Endothelial cell of umbilical vein (primary cell): ENCODE measurements at regions not wholly inside any gene's neighbourhood (a gene's known extent, or its start where the extent isn't known, plus 50 kb on each side); places are given as distances from the start of the nearest gene placed in this dataset.
"Not testable (repeated sequence)": the region's sequence is repeated elsewhere in the genome, so short reads cannot be mapped to it uniquely, and the experiment has no call there.

ENCODE experiments used
- EZH2 ChIP-seq: IDR thresholded peaks from 2 replicates; pipeline ENCODE4 v1.6.1; 2012; ENCODE audit warnings: borderline replicate concordance, low read depth, mild to moderate bottlenecking, moderate library complexity, low read length, inconsistent platforms; ENCODE audit not compliant: severe bottlenecking
- MYC ChIP-seq: IDR thresholded peaks from one replicate; pipeline ENCODE4 v1.6.1; 2011; ENCODE audit warnings: mild to moderate bottlenecking, low read depth, low read length
- POLR2A ChIP-seq: IDR thresholded peaks from 2 replicates; pipeline ENCODE4 v1.6.1; 2012; ENCODE audit warnings: low read depth, mild to moderate bottlenecking, control low read depth, low read length
- TF ChIP-seq, protein P1 (sequence below), 2 donors: IDR thresholded peaks; 1 replicate in 1 of 2; 2 replicates in 1 of 2; pipeline ENCODE4 v1.5.1; 2011; ENCODE audit warnings: low read length in 2 of 2, mild to moderate bottlenecking in 2 of 2, moderate library complexity in 2 of 2, control low read depth in 1 of 2, inconsistent platforms in 1 of 2, low read depth in 1 of 2; ENCODE audit not compliant: insufficient read depth in 1 of 2; ENCODE audit errors: extremely low read depth in 1 of 2
- TF ChIP-seq, protein P2 (sequence below): IDR thresholded peaks from 2 replicates; pipeline ENCODE4 v1.6.1; 2011; ENCODE audit not compliant: insufficient read depth, insufficient read length

GRCh38 chr7:22028656-22029055 is 83.0 kb upstream of the CDCA7L start:
- TF ChIP-seq, protein P1, sequence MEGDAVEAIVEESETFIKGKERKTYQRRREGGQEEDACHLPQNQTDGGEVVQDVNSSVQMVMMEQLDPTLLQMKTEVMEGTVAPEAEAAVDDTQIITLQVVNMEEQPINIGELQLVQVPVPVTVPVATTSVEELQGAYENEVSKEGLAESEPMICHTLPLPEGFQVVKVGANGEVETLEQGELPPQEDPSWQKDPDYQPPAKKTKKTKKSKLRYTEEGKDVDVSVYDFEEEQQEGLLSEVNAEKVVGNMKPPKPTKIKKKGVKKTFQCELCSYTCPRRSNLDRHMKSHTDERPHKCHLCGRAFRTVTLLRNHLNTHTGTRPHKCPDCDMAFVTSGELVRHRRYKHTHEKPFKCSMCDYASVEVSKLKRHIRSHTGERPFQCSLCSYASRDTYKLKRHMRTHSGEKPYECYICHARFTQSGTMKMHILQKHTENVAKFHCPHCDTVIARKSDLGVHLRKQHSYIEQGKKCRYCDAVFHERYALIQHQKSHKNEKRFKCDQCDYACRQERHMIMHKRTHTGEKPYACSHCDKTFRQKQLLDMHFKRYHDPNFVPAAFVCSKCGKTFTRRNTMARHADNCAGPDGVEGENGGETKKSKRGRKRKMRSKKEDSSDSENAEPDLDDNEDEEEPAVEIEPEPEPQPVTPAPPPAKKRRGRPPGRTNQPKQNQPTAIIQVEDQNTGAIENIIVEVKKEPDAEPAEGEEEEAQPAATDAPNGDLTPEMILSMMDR (IDR thresholded peaks at IDR 0.05; ENCODE audit: extremely low read depth in 1 of 2, insufficient read depth in 1 of 2, low read depth in 1 of 2, low read length in 2 of 2) = not testable (repeated sequence)
- TF ChIP-seq, protein P2, sequence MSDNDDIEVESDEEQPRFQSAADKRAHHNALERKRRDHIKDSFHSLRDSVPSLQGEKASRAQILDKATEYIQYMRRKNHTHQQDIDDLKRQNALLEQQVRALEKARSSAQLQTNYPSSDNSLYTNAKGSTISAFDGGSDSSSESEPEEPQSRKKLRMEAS = not testable (repeated sequence)
- TF ChIP-seq MYC, POLR2A, EZH2: not testable (repeated sequence)
